IMR-90 (cell line): ENCODE measurements at regions not wholly inside any gene's neighbourhood (a gene's known extent, or its start where the extent isn't known, plus 50 kb on each side); places are given as distances from the start of the nearest gene placed in this dataset.

Experiments used
- BHLHE40 ChIP-seq: fragments of 150-350 bp; IDR thresholded peaks from 2 replicates; pipeline ENCODE4 v1.6.1; 2016; ENCODE audit warnings: mild to moderate bottlenecking, low read depth, low read length
- CEBPB ChIP-seq: IDR thresholded peaks from 2 replicates; pipeline ENCODE4 v1.6.1; 2012; ENCODE audit warnings: low read depth, low read length, improper control_type of control experiment
- CTCF ChIP-seq: conservative IDR thresholded peaks from 2 replicates; pipeline ENCODE4 v1.5.1; 2012; ENCODE audit warnings: mild to moderate bottlenecking, low read depth, low read length, improper control_type of control experiment
- ELK1 ChIP-seq: fragments of 150-350 bp; IDR thresholded peaks from 2 replicates; pipeline ENCODE4 v1.6.1; 2016; ENCODE audit warnings: low read depth, mild to moderate bottlenecking, low read length, moderate library complexity, borderline replicate concordance
- FOS ChIP-seq: fragments of 150-350 bp; IDR thresholded peaks from 2 replicates; pipeline ENCODE4 v1.6.1; 2016; ENCODE audit warnings: low read depth, low read length
- MAFK ChIP-seq: IDR thresholded peaks from 2 replicates; pipeline ENCODE4 v1.6.1; 2012; ENCODE audit warnings: low read depth, low read length, improper control_type of control experiment
- MXI1 ChIP-seq: IDR thresholded peaks from 2 replicates; pipeline ENCODE4 v1.6.1; 2012; ENCODE audit warnings: low read depth, mild to moderate bottlenecking, low read length, moderate library complexity, borderline replicate concordance
- POLR2A ChIP-seq: IDR thresholded peaks from 2 replicates; pipeline ENCODE4 v1.6.1; 2012; ENCODE audit warnings: mild to moderate bottlenecking, low read depth, low read length
- RCOR1 ChIP-seq: IDR thresholded peaks from 2 replicates; pipeline ENCODE4 v1.6.1; 2012; ENCODE audit warnings: mild to moderate bottlenecking, low read length, improper control_type of control experiment; ENCODE audit not compliant: insufficient replicate concordance
- RFX5 ChIP-seq: IDR thresholded peaks from 2 replicates; pipeline ENCODE4 v1.8.0; 2012; ENCODE audit warnings: low read depth, mild to moderate bottlenecking, low read length, moderate library complexity
- SMC3 ChIP-seq: fragments of 150-350 bp; IDR thresholded peaks from 2 replicates; pipeline ENCODE4 v1.6.1; 2016; ENCODE audit warnings: low read depth, mild to moderate bottlenecking, antibody characterized with exemption, low read length, moderate library complexity
- USF2 ChIP-seq: fragments of 150-350 bp; IDR thresholded peaks from 2 replicates; pipeline ENCODE4 v1.6.1; 2017; ENCODE audit warnings: mild to moderate bottlenecking, antibody characterized with exemption, low read length, low read depth

DNA sequence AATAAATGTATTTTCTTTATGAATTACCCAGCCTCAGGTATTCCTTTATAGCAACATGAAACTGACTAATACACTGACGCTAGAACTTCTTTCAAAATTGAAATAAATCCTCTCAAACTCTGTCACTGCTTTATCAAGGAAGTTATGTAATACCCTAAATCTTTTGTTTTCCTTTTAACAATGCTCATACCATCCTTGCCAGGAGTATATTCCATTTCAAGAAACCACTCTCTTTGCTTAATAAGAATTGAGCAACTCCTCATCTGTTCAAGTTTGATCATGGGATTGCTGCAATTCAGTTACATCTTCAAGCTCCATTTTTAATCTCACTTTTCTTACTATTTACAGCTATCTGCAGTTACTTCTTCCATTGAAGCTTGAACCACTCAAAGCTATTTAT is 707.6 kb upstream of the MARCKS start:
- TF ChIP-seq CTCF (no peak), ELK1 (no peak), RCOR1 (no peak), POLR2A (no peak), MXI1 (no peak), SMC3 (no peak), BHLHE40 (no peak), RFX5 (no peak), USF2 (no peak), FOS (no peak), CEBPB (no peak), MAFK (no peak)
